DMS53 treated with DMSO at 0.1 percent for 48 hours (cell line): ENCODE measurements at regions not wholly inside any gene's neighbourhood (a gene's known extent, or its start where the extent isn't known, plus 50 kb on each side); places are given as distances from the start of the nearest gene placed in this dataset.
"Not testable (repeated sequence)": the region's sequence is repeated elsewhere in the genome, so short reads cannot be mapped to it uniquely, and the experiment has no call there.

Experiments used
- DNase-seq: peaks from one replicate; lab custom pipeline; 2025; ENCODE audit not compliant: unreplicated experiment; lab: John Stamatoyannopoulos, UW

- DNase-seq, result not testable (repeated sequence)
Observed at GRCh38 chr1:213711833-213712490, 275.8 kb upstream of the PROX1 start.

GRCh38 chr1:213714645-213715044 lies 273.1 kb upstream of the PROX1 start:
- DNase-seq, result peak; percentile 13

- no peak for DNase-seq
Observed at GRCh38 chr1:213715182-213715581, 272.6 kb upstream of the PROX1 start.

GRCh38 chr1:213719462-213719861 lies 268.3 kb upstream of the PROX1 start:
- no peak for DNase-seq

- DNase-seq, result no peak
Observed at GRCh38 chr1:213720032-213720431, 267.7 kb upstream of the PROX1 start.

- no peak for DNase-seq
Observed at GRCh38 chr1:213723187-213723586, 264.6 kb upstream of the PROX1 start.

GRCh38 chr1:213724640-213725536 lies 262.9 kb upstream of the PROX1 start:
- DNase-seq, result no peak

- DNase-seq, result no peak
Observed at GRCh38 chr1:213727853-213728592, 259.8 kb upstream of the PROX1 start.

- DNase-seq, result no peak
Observed at GRCh38 chr1:213728593-213729536, 258.9 kb upstream of the PROX1 start.

GRCh38 chr1:213733705-213734104 lies 254.1 kb upstream of the PROX1 start:
- no peak for DNase-seq

- no peak for DNase-seq
Observed at GRCh38 chr1:213737398-213738035, 250.3 kb upstream of the PROX1 start.

GRCh38 chr1:213738658-213739057 lies 249.1 kb upstream of the PROX1 start:
- no peak for DNase-seq

GRCh38 chr1:213742992-213743391 lies 244.8 kb upstream of the PROX1 start:
- no peak for DNase-seq

- peak; percentile 34 for DNase-seq
Observed at GRCh38 chr1:213744780-213745179, 243.0 kb upstream of the PROX1 start.

- DNase-seq, result no peak
Observed at GRCh38 chr1:213745451-213745850, 242.3 kb upstream of the PROX1 start.

GRCh38 chr1:213749558-213749957 lies 238.2 kb upstream of the PROX1 start:
- DNase-seq, result no peak

GRCh38 chr1:213750231-213751063 lies 237.3 kb upstream of the PROX1 start:
- no peak for DNase-seq

- DNase-seq, result no peak
Observed at GRCh38 chr1:213751064-213751397, 236.7 kb upstream of the PROX1 start.
